ENCODE measurements at regions not wholly inside any gene's neighbourhood (a gene's known extent, or its start where the extent isn't known, plus 50 kb on each side); places are given as distances from the start of the nearest gene placed in this dataset.

DNA sequence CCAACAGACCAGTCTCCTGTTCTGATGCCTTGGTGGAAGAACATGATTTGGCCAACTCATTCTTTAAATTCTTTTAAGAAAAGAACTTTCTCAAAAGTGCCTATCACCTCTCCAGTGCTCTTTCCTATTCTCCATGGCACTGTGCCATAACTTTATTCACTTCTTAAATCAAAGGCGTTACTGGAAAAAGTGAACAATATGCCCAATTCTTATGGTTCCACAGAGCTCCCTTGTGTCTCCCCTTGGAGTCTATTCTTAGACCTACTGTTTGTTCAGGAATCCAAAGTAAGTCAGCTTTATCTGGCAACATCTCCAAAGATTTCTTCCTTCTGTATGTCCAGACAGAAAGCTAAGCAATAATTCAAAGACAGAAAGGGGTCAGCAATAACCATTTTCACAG lies 111.9 kb upstream of the MAGI3 start:
- no peak overlapping the region for H3K27ac Mint-ChIP-seq
- no peak overlapping the region for H3K4me3 Mint-ChIP-seq (ENCODE audit: low read depth)
- TF ChIP-seq, protein P1, sequence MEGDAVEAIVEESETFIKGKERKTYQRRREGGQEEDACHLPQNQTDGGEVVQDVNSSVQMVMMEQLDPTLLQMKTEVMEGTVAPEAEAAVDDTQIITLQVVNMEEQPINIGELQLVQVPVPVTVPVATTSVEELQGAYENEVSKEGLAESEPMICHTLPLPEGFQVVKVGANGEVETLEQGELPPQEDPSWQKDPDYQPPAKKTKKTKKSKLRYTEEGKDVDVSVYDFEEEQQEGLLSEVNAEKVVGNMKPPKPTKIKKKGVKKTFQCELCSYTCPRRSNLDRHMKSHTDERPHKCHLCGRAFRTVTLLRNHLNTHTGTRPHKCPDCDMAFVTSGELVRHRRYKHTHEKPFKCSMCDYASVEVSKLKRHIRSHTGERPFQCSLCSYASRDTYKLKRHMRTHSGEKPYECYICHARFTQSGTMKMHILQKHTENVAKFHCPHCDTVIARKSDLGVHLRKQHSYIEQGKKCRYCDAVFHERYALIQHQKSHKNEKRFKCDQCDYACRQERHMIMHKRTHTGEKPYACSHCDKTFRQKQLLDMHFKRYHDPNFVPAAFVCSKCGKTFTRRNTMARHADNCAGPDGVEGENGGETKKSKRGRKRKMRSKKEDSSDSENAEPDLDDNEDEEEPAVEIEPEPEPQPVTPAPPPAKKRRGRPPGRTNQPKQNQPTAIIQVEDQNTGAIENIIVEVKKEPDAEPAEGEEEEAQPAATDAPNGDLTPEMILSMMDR (IDR thresholded peaks at IDR 0.05; ENCODE audit: unreplicated experiment): no peak
- DNase-seq (ENCODE audit: low spot score, unreplicated experiment): no peak
- no peaks in the 10 kb centered on the region for H3K9me3 Mint-ChIP-seq (ENCODE audit: low read depth)
- H3K4me1 Mint-ChIP-seq (ENCODE audit: low read depth): peaks cover 16% of the 10 kb centered on the region
- no peaks in the 10 kb centered on the region for H3K36me3 Mint-ChIP-seq (ENCODE audit: insufficient read depth)
- H3K27me3 Mint-ChIP-seq: no peaks in the 10 kb centered on the region

DNA sequence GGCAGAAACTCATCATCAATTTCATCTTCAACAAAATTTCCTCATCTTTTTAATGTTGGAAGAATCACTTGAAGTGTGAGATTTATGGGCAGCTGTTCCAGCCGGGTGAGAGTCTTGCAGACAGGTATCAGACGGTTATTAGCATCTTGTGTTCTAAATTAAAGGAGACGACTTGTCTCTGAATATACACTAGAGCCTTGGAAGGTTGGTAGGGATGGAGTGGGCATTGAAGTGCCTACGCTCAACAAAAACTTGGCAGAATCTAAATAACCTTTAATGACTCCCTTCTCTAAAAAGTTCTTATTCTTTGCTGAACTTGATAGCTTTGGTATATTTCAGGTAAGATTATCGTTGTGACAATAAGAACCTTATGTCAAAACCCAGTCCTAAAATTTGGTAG lies 111.5 kb upstream of the MAGI3 start:
- no peaks in the 10 kb centered on the region for H3K9me3 Mint-ChIP-seq (ENCODE audit: low read depth)
- TF ChIP-seq, protein P1 (IDR thresholded peaks at IDR 0.05; ENCODE audit: unreplicated experiment): no peak
- no peak overlapping the region for H3K27ac Mint-ChIP-seq
- H3K4me3 Mint-ChIP-seq (ENCODE audit: low read depth): no peak overlapping the region
- no peaks in the 10 kb centered on the region for H3K27me3 Mint-ChIP-seq
- peaks cover 16% of the 10 kb centered on the region for H3K4me1 Mint-ChIP-seq (ENCODE audit: low read depth)
- DNase-seq (ENCODE audit: low spot score, unreplicated experiment): no peak
- no peaks in the 10 kb centered on the region for H3K36me3 Mint-ChIP-seq (ENCODE audit: insufficient read depth)

DNA sequence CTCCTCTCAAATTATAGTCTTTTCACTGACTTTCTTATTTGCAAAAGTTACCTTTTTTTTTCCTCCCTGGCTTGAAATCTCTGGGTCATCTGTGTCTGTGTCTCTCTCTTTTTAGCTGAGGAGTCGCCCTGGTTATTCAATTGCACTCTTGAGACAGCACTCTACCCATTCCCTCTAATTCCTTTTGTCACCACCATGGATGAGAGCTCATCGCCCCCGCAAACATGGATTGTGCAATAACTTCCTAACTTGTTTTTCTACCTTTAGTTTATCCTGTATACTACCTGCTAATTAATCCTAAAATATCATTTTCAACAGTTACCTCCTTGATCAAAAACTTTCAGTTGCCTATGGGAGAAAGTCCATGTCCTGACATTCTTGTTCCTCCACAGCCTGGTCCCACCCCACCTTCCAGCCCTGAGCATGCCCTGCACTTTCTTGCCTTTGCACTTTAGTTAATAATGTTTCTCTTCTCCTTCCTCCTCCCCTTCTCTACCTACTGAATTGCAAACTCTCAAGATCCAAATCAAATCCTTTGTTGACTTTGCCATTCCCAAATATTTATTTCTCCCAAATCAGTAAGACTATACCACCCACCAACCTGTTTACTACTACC lies 110.4 kb upstream of the MAGI3 start:
- Mint-ChIP-seq H3K9me3 (ENCODE audit: low read depth) (no peaks in the 10 kb centered on the region), H3K27ac (no peak overlapping the region), H3K4me1 (ENCODE audit: low read depth) (peaks cover 16% of the 10 kb centered on the region), H3K27me3 (no peaks in the 10 kb centered on the region), H3K36me3 (ENCODE audit: insufficient read depth) (no peaks in the 10 kb centered on the region), H3K4me3 (ENCODE audit: low read depth) (no peak overlapping the region)
- DNase-seq (ENCODE audit: low spot score, unreplicated experiment): no peak
- TF ChIP-seq, protein P1 (IDR thresholded peaks at IDR 0.05; ENCODE audit: unreplicated experiment): no peak

DNA sequence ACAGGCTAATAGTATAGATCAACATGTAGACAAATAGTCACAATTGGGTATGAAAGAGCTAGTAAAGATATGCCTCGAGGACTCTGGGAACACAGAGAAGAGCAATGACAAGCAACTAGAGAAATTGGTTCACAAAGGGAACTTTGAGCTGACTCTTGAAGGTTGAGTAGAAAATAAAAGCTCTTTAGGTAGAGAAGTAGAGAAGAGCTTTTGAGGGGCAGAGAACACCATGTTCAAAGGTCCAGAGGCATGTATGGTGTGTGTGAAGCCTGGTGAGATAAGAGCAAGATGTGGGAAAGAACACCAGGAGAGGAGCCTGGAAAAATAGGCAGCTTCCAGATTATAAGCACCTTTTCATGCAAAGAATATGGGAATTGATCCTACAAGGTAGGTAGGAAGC lies 109.7 kb upstream of the MAGI3 start:
- TF ChIP-seq, protein P1 (IDR thresholded peaks at IDR 0.05; ENCODE audit: unreplicated experiment): no peak
- Mint-ChIP-seq H3K27ac (no peak overlapping the region), H3K4me3 (ENCODE audit: low read depth) (no peak overlapping the region), H3K36me3 (ENCODE audit: insufficient read depth) (no peaks in the 10 kb centered on the region), H3K27me3 (no peaks in the 10 kb centered on the region), H3K4me1 (ENCODE audit: low read depth) (peaks cover 16% of the 10 kb centered on the region), H3K9me3 (ENCODE audit: low read depth) (no peaks in the 10 kb centered on the region)
- no peak for DNase-seq (ENCODE audit: low spot score, unreplicated experiment)

DNA sequence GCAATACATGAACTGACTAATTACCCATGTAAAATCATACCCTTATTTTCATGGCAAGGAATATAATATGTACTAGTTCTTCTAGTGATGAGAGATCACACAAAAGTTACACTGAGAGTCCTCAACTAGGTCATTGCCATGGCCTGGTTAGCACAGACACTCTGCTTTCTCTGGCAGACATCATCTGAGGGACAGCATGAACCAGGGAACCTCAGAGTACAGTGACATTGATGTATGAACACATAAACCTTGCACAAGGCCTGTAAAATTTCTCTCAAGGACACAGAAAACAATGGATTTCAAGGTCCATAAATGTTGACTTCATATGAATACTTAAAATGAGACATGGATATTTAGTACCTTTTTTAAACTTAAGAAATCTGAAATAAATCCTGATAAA lies 108.8 kb upstream of the MAGI3 start:
- no peak overlapping the region for H3K27ac Mint-ChIP-seq
- no peak for DNase-seq (ENCODE audit: low spot score, unreplicated experiment)
- H3K27me3 Mint-ChIP-seq: no peaks in the 10 kb centered on the region
- TF ChIP-seq, protein P1 (IDR thresholded peaks at IDR 0.05; ENCODE audit: unreplicated experiment): no peak
- H3K9me3 Mint-ChIP-seq (ENCODE audit: low read depth): no peaks in the 10 kb centered on the region
- H3K4me3 Mint-ChIP-seq (ENCODE audit: low read depth): no peak overlapping the region
- no peaks in the 10 kb centered on the region for H3K36me3 Mint-ChIP-seq (ENCODE audit: insufficient read depth)
- H3K4me1 Mint-ChIP-seq (ENCODE audit: low read depth): peaks cover 16% of the 10 kb centered on the region

All from progenitor cell of endocrine pancreas (in vitro differentiated cells).